Upper lobe of right lung (tissue), 1 donor: ENCODE measurements at regions not wholly inside any gene's neighbourhood (a gene's known extent, or its start where the extent isn't known, plus 50 kb on each side); places are given as distances from the start of the nearest gene placed in this dataset.

Experiments used
- ATAC-seq: fragments of 200-7000 bp; cut with Tn5 transposase; one replicate; pipeline ENCODE4 v1.9.1; 2020; ENCODE audit warnings: mild to moderate bottlenecking, moderate library complexity
- DNase-seq: peaks from one replicate; pipeline ENCODE4 v3.0.0-alpha.2; 2020
- H3K27ac ChIP-seq: fragments of 200-600 bp; one replicate; pipeline ENCODE4 v1.8.0; 2022
- H3K27me3 ChIP-seq: fragments of 200-600 bp; one replicate; pipeline ENCODE4 v1.8.0; 2022; ENCODE audit warnings: mild to moderate bottlenecking
- H3K36me3 ChIP-seq: fragments of 200-600 bp; one replicate; pipeline ENCODE4 v1.8.0; 2022
- H3K4me1 ChIP-seq: fragments of 200-600 bp; one replicate; pipeline ENCODE4 v1.8.0; 2022
- H3K4me3 ChIP-seq: fragments of 200-600 bp; one replicate; pipeline ENCODE4 v1.8.0; 2022; ENCODE audit warnings: mild to moderate bottlenecking
- H3K9me3 ChIP-seq: fragments of 200-600 bp; one replicate; pipeline ENCODE4 v1.8.0; 2022
- intact Hi-C: fragments of 100-400 bp; cut with DNase I; formaldehyde crosslinking; loops from one replicate; pipeline ENCODE4 v1.11.0; 2022
- TF ChIP-seq, protein P1 (sequence below): fragments of 200-600 bp; IDR thresholded peaks from one replicate; pipeline ENCODE4 v1.8.0; 2022; ENCODE audit warnings: antibody characterized with exemption
- donor health status: DM: no; HTN: yes; CAD: no; lungs with severe emphysema.

DNA sequence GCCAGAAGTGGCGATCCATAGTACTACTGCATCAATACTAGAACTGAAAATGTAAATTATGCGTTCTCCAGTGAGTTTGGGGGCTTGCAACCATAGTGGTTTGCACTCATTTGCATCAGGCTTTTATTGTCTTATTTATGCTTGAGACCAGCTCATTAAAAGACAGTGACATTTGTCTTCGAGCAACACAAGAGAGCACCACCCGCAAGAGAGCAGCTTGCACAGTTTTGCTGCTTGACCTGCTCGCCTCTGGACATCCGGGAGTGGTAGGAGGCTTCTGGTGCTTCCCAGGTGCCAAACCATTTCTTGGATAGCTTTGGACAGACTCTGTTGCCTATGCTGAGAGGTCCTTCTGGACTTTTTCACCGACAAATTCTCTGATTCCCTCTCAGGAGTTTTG, 294.6 kb downstream of the MEX3B start:
- ATAC-seq (no peak), DNase-seq (no peak)
- intact Hi-C loops, result no loop called here
- H3K27me3 ChIP-seq, result peaks cover 5% of the 10 kb centered on the region
- TF ChIP-seq, protein P1, sequence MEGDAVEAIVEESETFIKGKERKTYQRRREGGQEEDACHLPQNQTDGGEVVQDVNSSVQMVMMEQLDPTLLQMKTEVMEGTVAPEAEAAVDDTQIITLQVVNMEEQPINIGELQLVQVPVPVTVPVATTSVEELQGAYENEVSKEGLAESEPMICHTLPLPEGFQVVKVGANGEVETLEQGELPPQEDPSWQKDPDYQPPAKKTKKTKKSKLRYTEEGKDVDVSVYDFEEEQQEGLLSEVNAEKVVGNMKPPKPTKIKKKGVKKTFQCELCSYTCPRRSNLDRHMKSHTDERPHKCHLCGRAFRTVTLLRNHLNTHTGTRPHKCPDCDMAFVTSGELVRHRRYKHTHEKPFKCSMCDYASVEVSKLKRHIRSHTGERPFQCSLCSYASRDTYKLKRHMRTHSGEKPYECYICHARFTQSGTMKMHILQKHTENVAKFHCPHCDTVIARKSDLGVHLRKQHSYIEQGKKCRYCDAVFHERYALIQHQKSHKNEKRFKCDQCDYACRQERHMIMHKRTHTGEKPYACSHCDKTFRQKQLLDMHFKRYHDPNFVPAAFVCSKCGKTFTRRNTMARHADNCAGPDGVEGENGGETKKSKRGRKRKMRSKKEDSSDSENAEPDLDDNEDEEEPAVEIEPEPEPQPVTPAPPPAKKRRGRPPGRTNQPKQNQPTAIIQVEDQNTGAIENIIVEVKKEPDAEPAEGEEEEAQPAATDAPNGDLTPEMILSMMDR, result no peak
- no peak overlapping the region for H3K4me3 ChIP-seq
- no peak overlapping the region for H3K27ac ChIP-seq
- no peaks in the 10 kb centered on the region for H3K36me3 ChIP-seq
- H3K9me3 ChIP-seq, result no peaks in the 10 kb centered on the region
- no peaks in the 10 kb centered on the region for H3K4me1 ChIP-seq

DNA sequence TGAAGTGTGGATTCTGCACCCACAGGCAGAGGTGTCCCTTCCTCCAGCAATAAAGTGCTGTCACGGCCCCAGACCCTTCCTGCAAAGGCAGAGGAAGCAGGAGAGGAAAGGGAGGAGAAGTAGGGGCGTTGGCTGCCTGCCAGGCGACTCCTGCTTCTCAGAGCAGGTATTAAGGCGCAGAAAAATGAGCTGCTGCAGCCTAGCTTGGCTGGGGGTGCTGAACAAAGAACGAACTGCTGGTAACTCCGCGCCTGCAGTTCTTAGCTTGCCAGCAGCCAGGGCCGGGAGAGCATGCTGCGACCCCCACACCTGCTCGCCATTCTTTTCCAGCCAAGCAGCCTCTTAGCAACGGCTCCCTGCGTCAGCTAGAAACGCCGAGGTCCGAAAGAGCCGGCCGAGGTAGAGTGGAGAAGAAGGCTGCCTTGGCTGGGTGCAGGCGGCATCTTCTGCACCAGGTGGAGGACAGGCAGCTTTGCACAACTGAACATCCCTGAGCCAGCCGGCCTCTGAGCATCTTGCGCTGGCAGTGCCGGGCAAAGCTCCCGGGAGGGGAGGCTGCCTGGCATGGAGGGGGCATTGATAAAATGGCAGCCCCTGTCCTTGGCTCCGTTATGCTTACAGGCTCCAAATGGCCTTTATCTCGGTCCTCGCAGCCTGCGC, 296.0 kb downstream of the MEX3B start:
- Histone ChIP-seq H3K36me3 (no peaks in the 10 kb centered on the region), H3K4me1 (no peaks in the 10 kb centered on the region), H3K27ac (no peak overlapping the region), H3K4me3 (no peak overlapping the region), H3K27me3 (peaks cover 5% of the 10 kb centered on the region), H3K9me3 (no peaks in the 10 kb centered on the region)
- intact Hi-C loops, result no loop called here
- no peak for ATAC-seq
- DNase-seq, result no peak
- TF ChIP-seq, protein P1, result no peak

DNA sequence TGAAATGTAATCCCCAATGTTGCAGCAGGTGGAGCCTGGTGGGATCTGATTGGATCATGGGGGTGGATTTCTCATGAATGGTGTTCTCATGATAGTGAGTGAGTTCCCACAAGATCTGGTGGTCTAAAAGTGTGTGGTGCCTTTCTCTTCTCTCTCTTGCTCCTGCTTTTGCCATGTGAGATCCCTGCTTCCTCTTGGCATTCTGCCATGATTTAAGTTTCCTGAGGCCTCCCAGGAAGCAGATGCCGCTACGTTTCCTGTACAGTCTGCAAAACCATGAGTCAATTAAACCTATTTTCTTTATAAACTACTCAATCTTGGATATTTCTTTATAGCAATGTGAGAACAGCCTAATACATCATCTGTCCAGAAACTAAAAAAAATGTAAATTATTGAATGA, 298.3 kb downstream of the MEX3B start:
- TF ChIP-seq, protein P1, result no peak
- Histone ChIP-seq H3K27ac (no peak overlapping the region), H3K27me3 (peaks cover 5% of the 10 kb centered on the region), H3K4me1 (no peaks in the 10 kb centered on the region), H3K36me3 (no peaks in the 10 kb centered on the region), H3K9me3 (no peaks in the 10 kb centered on the region), H3K4me3 (no peak overlapping the region)
- intact Hi-C loops, result no loop called here
- ATAC-seq, result no peak
- DNase-seq, result no peak

GRCh38 chr15:81747026-81747425, 298.8 kb downstream of the MEX3B start:
- intact Hi-C loops, result no loop called here
- H3K27ac ChIP-seq, result no peak overlapping the region
- no peak for ATAC-seq

GRCh38 chr15:81744364-81744763, 301.5 kb downstream of the MEX3B start:
- intact Hi-C loops, result no loop called here
- H3K27ac ChIP-seq, result no peak overlapping the region
- TF ChIP-seq, protein P1, result no peak

More at GRCh38 chr15:81747026-81747425, 298.8 kb downstream of the MEX3B start:
- TF ChIP-seq, protein P1, result no peak
- H3K36me3 ChIP-seq, result no peaks in the 10 kb centered on the region
- H3K9me3 ChIP-seq, result no peaks in the 10 kb centered on the region
- no peak overlapping the region for H3K4me3 ChIP-seq
- H3K4me1 ChIP-seq, result no peaks in the 10 kb centered on the region
- H3K27me3 ChIP-seq, result peaks cover 5% of the 10 kb centered on the region
- no peak for DNase-seq

DNA sequence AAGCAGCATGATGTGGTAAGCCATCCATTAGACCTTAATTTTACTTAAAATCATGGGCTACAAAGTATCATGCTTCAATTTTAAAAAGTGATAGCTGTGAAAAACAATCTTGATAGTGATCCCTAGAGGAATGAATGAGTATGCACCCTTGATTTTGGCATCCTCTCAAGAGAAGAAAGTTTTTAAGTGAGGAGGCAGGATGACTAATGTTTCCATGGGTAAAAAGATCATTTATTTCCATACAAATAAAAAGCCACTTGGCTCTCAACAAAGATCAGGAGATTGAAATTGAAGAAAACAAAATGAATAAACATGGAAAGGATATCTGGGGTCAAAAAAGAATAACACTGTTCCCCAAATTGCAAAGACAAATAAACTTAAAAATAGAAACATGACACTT, 305.4 kb downstream of the MEX3B start:
- H3K4me1 ChIP-seq, result no peaks in the 10 kb centered on the region
- ATAC-seq (no peak), DNase-seq (no peak)
- no peak overlapping the region for H3K27ac ChIP-seq
- no peak overlapping the region for H3K4me3 ChIP-seq
- TF ChIP-seq, protein P1, result no peak
- no peaks in the 10 kb centered on the region for H3K36me3 ChIP-seq
- intact Hi-C loops, result no loop called here
- no peaks in the 10 kb centered on the region for H3K27me3 ChIP-seq
- H3K9me3 ChIP-seq, result no peaks in the 10 kb centered on the region

More at GRCh38 chr15:81744364-81744763, 301.5 kb downstream of the MEX3B start:
- DNase-seq (no peak), ATAC-seq (no peak)
- Histone ChIP-seq H3K4me1 (no peaks in the 10 kb centered on the region), H3K4me3 (no peak overlapping the region), H3K36me3 (no peaks in the 10 kb centered on the region), H3K27me3 (no peaks in the 10 kb centered on the region), H3K9me3 (no peaks in the 10 kb centered on the region)
